Loucy (cell line): ENCODE measurements at regions not wholly inside any gene's neighbourhood (a gene's known extent, or its start where the extent isn't known, plus 50 kb on each side); places are given as distances from the start of the nearest gene placed in this dataset.

Experiments
- EZH2phosphoT487 ChIP-seq: fragments of 200-600 bp; IDR thresholded peaks from 2 replicates; pipeline ENCODE4 v1.6.1; 2018; ENCODE audit warnings: antibody characterized with exemption, mild to moderate bottlenecking, moderate library complexity, borderline replicate concordance
- TF ChIP-seq, protein P1 (sequence below): fragments of 200-600 bp; sonication (generic); conservative IDR thresholded peaks from 2 replicates; pipeline ENCODE4 v1.5.1; 2014; ENCODE audit warnings: mild to moderate bottlenecking, antibody characterized with exemption, low read length

DNA sequence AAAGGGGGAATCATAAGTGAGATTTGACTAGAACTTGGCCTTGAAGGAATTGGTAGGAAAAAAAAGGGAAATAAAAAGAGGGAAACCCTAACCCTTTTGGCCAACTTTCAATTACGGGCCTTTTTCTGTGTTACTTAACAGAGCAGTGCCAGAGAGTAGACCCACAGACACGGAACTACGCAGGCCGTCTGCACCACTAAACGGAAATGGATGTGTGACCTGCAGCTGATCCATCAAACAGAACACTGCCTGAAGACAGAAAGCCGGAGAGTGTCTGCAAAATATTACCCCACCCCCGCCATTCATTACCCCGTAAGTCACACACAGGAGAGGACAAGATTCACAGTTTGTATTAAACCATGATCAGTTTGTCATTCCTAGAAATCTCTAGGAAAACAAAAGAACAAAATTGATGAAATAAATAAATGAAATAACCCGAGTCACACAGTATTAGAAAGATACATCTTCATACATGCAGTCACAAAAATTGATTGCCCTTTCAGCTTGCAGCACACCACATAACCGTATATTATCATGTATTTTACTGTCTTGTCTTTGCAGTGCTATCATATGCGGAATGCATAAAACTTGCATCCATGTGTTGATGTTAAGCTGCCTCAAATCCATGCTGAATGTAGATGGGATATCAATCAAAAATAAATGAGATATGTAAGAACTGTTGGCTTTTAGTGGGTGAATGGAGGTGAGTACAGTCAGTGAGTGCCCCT lies 424.7 kb downstream of the IRS2 start:
- TF ChIP-seq, protein P1, sequence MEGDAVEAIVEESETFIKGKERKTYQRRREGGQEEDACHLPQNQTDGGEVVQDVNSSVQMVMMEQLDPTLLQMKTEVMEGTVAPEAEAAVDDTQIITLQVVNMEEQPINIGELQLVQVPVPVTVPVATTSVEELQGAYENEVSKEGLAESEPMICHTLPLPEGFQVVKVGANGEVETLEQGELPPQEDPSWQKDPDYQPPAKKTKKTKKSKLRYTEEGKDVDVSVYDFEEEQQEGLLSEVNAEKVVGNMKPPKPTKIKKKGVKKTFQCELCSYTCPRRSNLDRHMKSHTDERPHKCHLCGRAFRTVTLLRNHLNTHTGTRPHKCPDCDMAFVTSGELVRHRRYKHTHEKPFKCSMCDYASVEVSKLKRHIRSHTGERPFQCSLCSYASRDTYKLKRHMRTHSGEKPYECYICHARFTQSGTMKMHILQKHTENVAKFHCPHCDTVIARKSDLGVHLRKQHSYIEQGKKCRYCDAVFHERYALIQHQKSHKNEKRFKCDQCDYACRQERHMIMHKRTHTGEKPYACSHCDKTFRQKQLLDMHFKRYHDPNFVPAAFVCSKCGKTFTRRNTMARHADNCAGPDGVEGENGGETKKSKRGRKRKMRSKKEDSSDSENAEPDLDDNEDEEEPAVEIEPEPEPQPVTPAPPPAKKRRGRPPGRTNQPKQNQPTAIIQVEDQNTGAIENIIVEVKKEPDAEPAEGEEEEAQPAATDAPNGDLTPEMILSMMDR: no peak
- no peak for TF ChIP-seq EZH2phosphoT487
